Suprapubic skin (tissue), 3 donors: ENCODE measurements at regions not wholly inside any gene's neighbourhood (a gene's known extent, or its start where the extent isn't known, plus 50 kb on each side); places are given as distances from the start of the nearest gene placed in this dataset.

Experiments used
- EP300 ChIP-seq: sonication (generic); formaldehyde crosslinking; IDR thresholded peaks from one replicate; pipeline ENCODE4 v1.6.1; 2017; ENCODE audit warnings: antibody characterized with exemption
- POLR2A ChIP-seq, 2 donors: fragments of 450-650 bp; IDR thresholded peaks; one replicate each; pipeline ENCODE4 v1.6.1; 2017; ENCODE audit warnings: antibody characterized with exemption in 2 of 2, mild to moderate bottlenecking in 2 of 2, moderate library complexity in 2 of 2
- TF ChIP-seq, protein P1 (sequence below), 2 donors: fragments of 200-600 bp in 1 of 2; fragments of 450-650 bp in 1 of 2; sonication (generic) in 1 of 2; IDR thresholded peaks; one replicate each; pipeline ENCODE4 v1.5.1; 2016 to 2019; ENCODE audit warnings: antibody characterized with exemption in 2 of 2, mild to moderate bottlenecking in 1 of 2, moderate library complexity in 1 of 2

DNA sequence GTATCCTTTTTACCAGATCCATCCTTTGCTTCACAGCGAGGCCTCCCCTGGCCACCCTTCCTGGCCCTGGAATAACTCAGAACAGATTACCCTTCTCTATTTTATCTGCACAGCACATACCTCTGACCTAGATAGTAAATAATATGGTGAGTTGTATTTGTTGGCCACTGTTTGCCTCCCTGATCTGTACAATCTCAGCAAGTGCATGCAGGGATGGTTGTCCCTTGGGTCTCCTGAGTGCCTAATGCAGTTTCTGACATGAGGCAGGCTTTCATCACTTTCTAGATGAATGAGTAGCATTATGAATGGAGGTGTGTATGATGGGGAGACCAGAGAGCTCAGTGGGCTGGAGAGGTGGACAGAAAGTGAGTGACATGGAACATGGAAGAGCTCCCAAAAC lies 525.1 kb upstream of the IGFBP3 start:
- TF ChIP-seq, protein P1, sequence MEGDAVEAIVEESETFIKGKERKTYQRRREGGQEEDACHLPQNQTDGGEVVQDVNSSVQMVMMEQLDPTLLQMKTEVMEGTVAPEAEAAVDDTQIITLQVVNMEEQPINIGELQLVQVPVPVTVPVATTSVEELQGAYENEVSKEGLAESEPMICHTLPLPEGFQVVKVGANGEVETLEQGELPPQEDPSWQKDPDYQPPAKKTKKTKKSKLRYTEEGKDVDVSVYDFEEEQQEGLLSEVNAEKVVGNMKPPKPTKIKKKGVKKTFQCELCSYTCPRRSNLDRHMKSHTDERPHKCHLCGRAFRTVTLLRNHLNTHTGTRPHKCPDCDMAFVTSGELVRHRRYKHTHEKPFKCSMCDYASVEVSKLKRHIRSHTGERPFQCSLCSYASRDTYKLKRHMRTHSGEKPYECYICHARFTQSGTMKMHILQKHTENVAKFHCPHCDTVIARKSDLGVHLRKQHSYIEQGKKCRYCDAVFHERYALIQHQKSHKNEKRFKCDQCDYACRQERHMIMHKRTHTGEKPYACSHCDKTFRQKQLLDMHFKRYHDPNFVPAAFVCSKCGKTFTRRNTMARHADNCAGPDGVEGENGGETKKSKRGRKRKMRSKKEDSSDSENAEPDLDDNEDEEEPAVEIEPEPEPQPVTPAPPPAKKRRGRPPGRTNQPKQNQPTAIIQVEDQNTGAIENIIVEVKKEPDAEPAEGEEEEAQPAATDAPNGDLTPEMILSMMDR (IDR thresholded peaks at IDR 0.05), result no peak
- TF ChIP-seq POLR2A (IDR thresholded peaks at IDR 0.05) (no peak), EP300 (no peak)
